ENCODE measurements at regions not wholly inside any gene's neighbourhood (a gene's known extent, or its start where the extent isn't known, plus 50 kb on each side); places are given as distances from the start of the nearest gene placed in this dataset.

GRCh38 chr21:15152591-15152990 lies 87.8 kb upstream of the NRIP1 start:
- Histone ChIP-seq H3K9me2 (replicated peaks; ENCODE audit: low read depth, low read length) (no peaks in the 10 kb centered on the region), H3K4me2 (ENCODE audit: low read depth, low read length, poor library complexity, severe bottlenecking) (no peak overlapping the region), H3K4me1 (ENCODE audit: insufficient read depth, low read length, poor library complexity, severe bottlenecking) (no peaks in the 10 kb centered on the region), H3K4me3 (ENCODE audit: low read length, poor library complexity, severe bottlenecking) (no peak overlapping the region), H3K9ac (ENCODE audit: low read depth, low read length, poor library complexity, severe bottlenecking) (no peak overlapping the region), H3K36me3 (ENCODE audit: insufficient read depth, low read length) (no peaks in the 10 kb centered on the region), H2AFZ (ENCODE audit: low read length) (no peak overlapping the region), H3K79me2 (ENCODE audit: insufficient read depth, low read length) (no peaks in the 10 kb centered on the region), H3K27me3 (ENCODE audit: insufficient read depth, low read length, poor library complexity, severe bottlenecking) (no peaks in the 10 kb centered on the region), H4K20me1 (ENCODE audit: insufficient read depth, low read length, poor library complexity, severe bottlenecking) (no peaks in the 10 kb centered on the region), H3F3A (ENCODE audit: low read depth) (no peaks in the 10 kb centered on the region), H3K9me3 (ENCODE audit: insufficient read depth, low read depth, low read length) (no peaks in the 10 kb centered on the region)
- TF ChIP-seq EZH2phosphoT487 (IDR thresholded peaks at IDR 0.05; ENCODE audit: borderline replicate concordance), result no peak
- TF ChIP-seq CTCF (conservative IDR thresholded peaks at IDR 0.05; ENCODE audit: low read length), result no peak

- Histone ChIP-seq H3K4me1 (ENCODE audit: insufficient read depth, low read length, poor library complexity, severe bottlenecking) (no peaks in the 10 kb centered on the region), H4K20me1 (ENCODE audit: insufficient read depth, low read length, poor library complexity, severe bottlenecking) (no peaks in the 10 kb centered on the region), H3K36me3 (ENCODE audit: insufficient read depth, low read length) (no peaks in the 10 kb centered on the region), H2AFZ (ENCODE audit: low read length) (no peak overlapping the region), H3K4me3 (ENCODE audit: low read length, poor library complexity, severe bottlenecking) (no peak overlapping the region), H3K9ac (ENCODE audit: low read depth, low read length, poor library complexity, severe bottlenecking) (no peak overlapping the region), H3K79me2 (ENCODE audit: insufficient read depth, low read length) (no peaks in the 10 kb centered on the region), H3F3A (ENCODE audit: low read depth) (no peaks in the 10 kb centered on the region), H3K9me3 (ENCODE audit: insufficient read depth, low read depth, low read length) (no peaks in the 10 kb centered on the region; the same call in 1 of the 2 replicates), H3K27me3 (ENCODE audit: insufficient read depth, low read length, poor library complexity, severe bottlenecking) (no peaks in the 10 kb centered on the region), H3K9me2 (replicated peaks; ENCODE audit: low read depth, low read length) (no peaks in the 10 kb centered on the region), H3K4me2 (ENCODE audit: low read depth, low read length, poor library complexity, severe bottlenecking) (no peak overlapping the region)
- TF ChIP-seq CTCF (conservative IDR thresholded peaks at IDR 0.05; ENCODE audit: low read length) (no peak), EZH2phosphoT487 (IDR thresholded peaks at IDR 0.05; ENCODE audit: borderline replicate concordance) (no peak)
Measured at GRCh38 chr21:15159382-15160020, 94.7 kb upstream of the NRIP1 start.

GRCh38 chr21:15160136-15160535 lies 95.3 kb upstream of the NRIP1 start:
- Histone ChIP-seq H2AFZ (ENCODE audit: low read length) (no peak overlapping the region), H3K4me2 (ENCODE audit: low read depth, low read length, poor library complexity, severe bottlenecking) (no peak overlapping the region), H3K36me3 (ENCODE audit: insufficient read depth, low read length) (no peaks in the 10 kb centered on the region), H4K20me1 (ENCODE audit: insufficient read depth, low read length, poor library complexity, severe bottlenecking) (no peaks in the 10 kb centered on the region), H3K4me1 (ENCODE audit: insufficient read depth, low read length, poor library complexity, severe bottlenecking) (no peaks in the 10 kb centered on the region), H3K4me3 (ENCODE audit: low read length, poor library complexity, severe bottlenecking) (no peak overlapping the region), H3K9me2 (replicated peaks; ENCODE audit: low read depth, low read length) (no peaks in the 10 kb centered on the region), H3K9ac (ENCODE audit: low read depth, low read length, poor library complexity, severe bottlenecking) (no peak overlapping the region), H3K27me3 (ENCODE audit: insufficient read depth, low read length, poor library complexity, severe bottlenecking) (no peaks in the 10 kb centered on the region), H3F3A (ENCODE audit: low read depth) (no peaks in the 10 kb centered on the region), H3K9me3 (ENCODE audit: insufficient read depth, low read depth, low read length) (no peaks in the 10 kb centered on the region; the same call in 1 of the 2 replicates), H3K79me2 (ENCODE audit: insufficient read depth, low read length) (no peaks in the 10 kb centered on the region)
- TF ChIP-seq EZH2phosphoT487 (IDR thresholded peaks at IDR 0.05; ENCODE audit: borderline replicate concordance), result no peak
- no peak for TF ChIP-seq CTCF (conservative IDR thresholded peaks at IDR 0.05; ENCODE audit: low read length)
